COLO668 (cell line): ENCODE measurements at regions not wholly inside any gene's neighbourhood (a gene's known extent, or its start where the extent isn't known, plus 50 kb on each side); places are given as distances from the start of the nearest gene placed in this dataset.
"Not testable (repeated sequence)": the region's sequence is repeated elsewhere in the genome, so short reads cannot be mapped to it uniquely, and the experiment has no call there.

Source experiments
- DNase-seq: peaks from one replicate; lab custom pipeline; 2025; ENCODE audit not compliant: unreplicated experiment; lab: John Stamatoyannopoulos, UW

GRCh38 chr6:104676679-104677078 is 183.0 kb downstream of the HACE1 start:
- DNase-seq, result not testable (repeated sequence)

GRCh38 chr6:104675161-104675560 is 184.6 kb downstream of the HACE1 start:
- DNase-seq, result not testable (repeated sequence)

GRCh38 chr6:104673078-104673477 is 186.6 kb downstream of the HACE1 start:
- DNase-seq, result not testable (repeated sequence)

GRCh38 chr6:104671591-104671891 is 188.2 kb downstream of the HACE1 start:
- not testable (repeated sequence) for DNase-seq

GRCh38 chr6:104670834-104671590 is 188.7 kb downstream of the HACE1 start:
- not testable (repeated sequence) for DNase-seq

GRCh38 chr6:104669483-104669882 is 190.2 kb downstream of the HACE1 start:
- no peak for DNase-seq

- DNase-seq, result no peak
Observed at GRCh38 chr6:104656235-104656634, 203.5 kb downstream of the HACE1 start.

GRCh38 chr6:104653781-104654180 is 205.9 kb downstream of the HACE1 start:
- DNase-seq, result no peak

GRCh38 chr6:104648347-104648746 is 211.4 kb downstream of the HACE1 start:
- no peak for DNase-seq

- no peak for DNase-seq
Observed at GRCh38 chr6:104644848-104645247, 214.9 kb downstream of the HACE1 start.

GRCh38 chr6:104642871-104643270 is 216.8 kb downstream of the HACE1 start:
- no peak for DNase-seq

- DNase-seq, result no peak
Observed at GRCh38 chr6:104640761-104641160, 219.0 kb downstream of the HACE1 start.

- DNase-seq, result no peak
Observed at GRCh38 chr6:104640150-104640700, 219.5 kb downstream of the HACE1 start.

- DNase-seq, result no peak
Observed at GRCh38 chr6:104639668-104640067, 220.1 kb downstream of the HACE1 start.

- no peak for DNase-seq
Observed at GRCh38 chr6:104638841-104639290, 220.9 kb downstream of the HACE1 start.

GRCh38 chr6:104633125-104633524 is 226.6 kb downstream of the HACE1 start:
- no peak for DNase-seq

- no peak for DNase-seq
Observed at GRCh38 chr6:104632588-104632987, 227.1 kb downstream of the HACE1 start.

GRCh38 chr6:104630955-104631354 is 228.8 kb downstream of the HACE1 start:
- no peak for DNase-seq

GRCh38 chr6:104630522-104630921 is 229.2 kb downstream of the HACE1 start:
- DNase-seq, result no peak

GRCh38 chr6:104629826-104630225 is 229.9 kb downstream of the HACE1 start:
- no peak for DNase-seq

GRCh38 chr6:104625536-104625935 is 234.2 kb downstream of the HACE1 start:
- no peak for DNase-seq

- DNase-seq, result no peak
Observed at GRCh38 chr6:104623052-104623690, 236.5 kb downstream of the HACE1 start.
